ENCODE measurements at regions not wholly inside any gene's neighbourhood (a gene's known extent, or its start where the extent isn't known, plus 50 kb on each side); places are given as distances from the start of the nearest gene placed in this dataset.

DNA sequence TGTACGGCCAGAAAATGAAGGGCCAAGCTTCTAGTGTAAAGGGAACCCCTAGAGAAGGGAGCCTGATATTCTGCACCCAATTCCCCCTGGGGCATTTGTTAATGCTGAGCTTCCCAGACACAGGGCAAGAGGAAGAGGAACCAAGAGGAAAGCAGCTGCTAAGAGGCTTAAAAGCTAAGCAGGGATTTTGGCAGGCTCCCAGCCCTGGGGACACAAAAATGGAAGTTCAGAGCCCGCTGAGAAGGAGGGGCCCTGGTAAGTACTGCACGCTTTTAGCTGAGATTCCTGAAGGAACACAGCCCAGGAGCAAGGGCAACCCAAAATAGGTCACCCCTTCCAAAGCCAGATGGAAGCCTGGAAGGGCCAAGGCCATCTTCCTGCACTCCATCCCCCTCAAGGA lies 387.3 kb upstream of the MGMT start:
- Histone ChIP-seq H3K4me1 (ENCODE audit: insufficient read depth) (no peaks in the 10 kb centered on the region), H3K4me2 (no peak overlapping the region), H3K9me3 (ENCODE audit: low read depth) (no peaks in the 10 kb centered on the region), H2AFZ (no peak overlapping the region), H4K20me1 (ENCODE audit: insufficient read depth, poor library complexity, severe bottlenecking) (no peaks in the 10 kb centered on the region), H3K36me3 (replicated peaks; ENCODE audit: insufficient read depth, low read depth) (no peaks in the 10 kb centered on the region), H3K9me2 (replicated peaks; ENCODE audit: insufficient read depth) (no peaks in the 10 kb centered on the region), H3K27me3 (no peaks in the 10 kb centered on the region), H3K27ac (no peak overlapping the region), H3K4me3 (no peak overlapping the region), H3K79me2 (no peaks in the 10 kb centered on the region)
- no peak for DNase-seq (ENCODE audit: low spot score)
- 75% methylated on average over 3 of the region's 3 CpGs for WGBS (ENCODE audit: low lambda C conversion rate, missing lambda C conversion rate)
- TF ChIP-seq, protein P1, sequence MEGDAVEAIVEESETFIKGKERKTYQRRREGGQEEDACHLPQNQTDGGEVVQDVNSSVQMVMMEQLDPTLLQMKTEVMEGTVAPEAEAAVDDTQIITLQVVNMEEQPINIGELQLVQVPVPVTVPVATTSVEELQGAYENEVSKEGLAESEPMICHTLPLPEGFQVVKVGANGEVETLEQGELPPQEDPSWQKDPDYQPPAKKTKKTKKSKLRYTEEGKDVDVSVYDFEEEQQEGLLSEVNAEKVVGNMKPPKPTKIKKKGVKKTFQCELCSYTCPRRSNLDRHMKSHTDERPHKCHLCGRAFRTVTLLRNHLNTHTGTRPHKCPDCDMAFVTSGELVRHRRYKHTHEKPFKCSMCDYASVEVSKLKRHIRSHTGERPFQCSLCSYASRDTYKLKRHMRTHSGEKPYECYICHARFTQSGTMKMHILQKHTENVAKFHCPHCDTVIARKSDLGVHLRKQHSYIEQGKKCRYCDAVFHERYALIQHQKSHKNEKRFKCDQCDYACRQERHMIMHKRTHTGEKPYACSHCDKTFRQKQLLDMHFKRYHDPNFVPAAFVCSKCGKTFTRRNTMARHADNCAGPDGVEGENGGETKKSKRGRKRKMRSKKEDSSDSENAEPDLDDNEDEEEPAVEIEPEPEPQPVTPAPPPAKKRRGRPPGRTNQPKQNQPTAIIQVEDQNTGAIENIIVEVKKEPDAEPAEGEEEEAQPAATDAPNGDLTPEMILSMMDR (IDR thresholded peaks at IDR 0.05; ENCODE audit: poor library complexity) = no peak
- TF ChIP-seq EZH2 (IDR thresholded peaks at IDR 0.05; ENCODE audit: borderline replicate concordance) (no peak), EZH2phosphoT487 (IDR thresholded peaks at IDR 0.05; ENCODE audit: low read depth, severe bottlenecking, unreplicated experiment) (no peak)

DNA sequence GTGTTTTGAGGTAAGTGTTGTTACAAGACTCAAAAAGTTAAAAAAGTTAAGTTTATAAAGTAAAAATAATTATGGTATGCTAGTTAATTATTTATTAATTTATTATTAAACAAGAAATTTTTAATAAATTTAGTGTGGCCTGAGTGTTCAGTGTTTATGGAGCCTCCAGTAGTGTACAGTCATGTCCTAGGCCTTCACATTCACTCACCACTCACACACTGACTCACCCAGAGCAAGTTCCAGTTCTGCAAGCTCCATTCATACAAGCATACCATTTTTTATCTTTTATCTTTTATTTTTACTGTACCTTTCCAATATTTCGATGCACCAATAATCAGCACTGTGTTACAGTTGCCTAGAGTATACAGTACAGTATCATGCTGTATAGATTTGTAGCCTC lies 381.2 kb upstream of the MGMT start:
- Histone ChIP-seq H3K79me2 (no peaks in the 10 kb centered on the region), H3K9me2 (replicated peaks; ENCODE audit: insufficient read depth) (no peaks in the 10 kb centered on the region), H3K9me3 (ENCODE audit: low read depth) (no peaks in the 10 kb centered on the region), H3K27me3 (no peaks in the 10 kb centered on the region), H3K27ac (no peak overlapping the region), H4K20me1 (ENCODE audit: insufficient read depth, poor library complexity, severe bottlenecking) (no peaks in the 10 kb centered on the region), H3K4me3 (no peak overlapping the region), H3K4me2 (no peak overlapping the region), H2AFZ (no peak overlapping the region), H3K36me3 (replicated peaks; ENCODE audit: insufficient read depth, low read depth) (no peaks in the 10 kb centered on the region), H3K4me1 (ENCODE audit: insufficient read depth) (no peaks in the 10 kb centered on the region)
- 70% methylated on average over 1 of the region's 1 CpG for WGBS (ENCODE audit: low lambda C conversion rate, missing lambda C conversion rate)
- DNase-seq (ENCODE audit: low spot score) = no peak
- no peak for TF ChIP-seq EZH2 (IDR thresholded peaks at IDR 0.05; ENCODE audit: borderline replicate concordance)
- TF ChIP-seq, protein P1 (IDR thresholded peaks at IDR 0.05; ENCODE audit: poor library complexity) = no peak
- TF ChIP-seq EZH2phosphoT487 (IDR thresholded peaks at IDR 0.05; ENCODE audit: low read depth, severe bottlenecking, unreplicated experiment) = no peak

DNA sequence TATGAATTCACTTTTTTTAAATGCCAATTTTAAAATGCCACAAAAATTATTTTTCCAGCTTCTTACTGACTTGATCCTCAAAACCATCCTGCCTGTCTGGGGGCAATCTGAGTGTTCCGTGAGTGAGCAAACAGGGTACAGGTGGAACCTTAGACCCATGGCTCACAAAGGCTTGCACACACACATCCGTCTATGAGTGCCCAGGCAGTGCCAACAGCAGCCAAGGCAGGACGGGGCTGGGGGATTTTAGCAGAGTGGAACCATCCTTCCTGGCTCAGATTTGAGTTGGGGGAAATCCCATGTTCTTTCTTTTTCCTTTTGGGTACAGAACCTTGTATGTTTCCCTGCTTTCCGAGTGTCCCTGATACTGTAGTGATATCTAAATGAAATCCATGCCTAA lies 377.7 kb upstream of the MGMT start:
- TF ChIP-seq EZH2phosphoT487 (IDR thresholded peaks at IDR 0.05; ENCODE audit: low read depth, severe bottlenecking, unreplicated experiment) = no peak
- H3K4me2 ChIP-seq = no peak overlapping the region
- H3K36me3 ChIP-seq (replicated peaks; ENCODE audit: insufficient read depth, low read depth) = no peaks in the 10 kb centered on the region
- no peak for DNase-seq (ENCODE audit: low spot score)
- WGBS (ENCODE audit: low lambda C conversion rate, missing lambda C conversion rate) = 87% methylated on average over 4 of the region's 4 CpGs
- H3K9me2 ChIP-seq (replicated peaks; ENCODE audit: insufficient read depth) = no peaks in the 10 kb centered on the region
- H3K27ac ChIP-seq = no peak overlapping the region
- H3K79me2 ChIP-seq = no peaks in the 10 kb centered on the region
- no peaks in the 10 kb centered on the region for H4K20me1 ChIP-seq (ENCODE audit: insufficient read depth, poor library complexity, severe bottlenecking)
- no peaks in the 10 kb centered on the region for H3K4me1 ChIP-seq (ENCODE audit: insufficient read depth)
- no peak overlapping the region for H2AFZ ChIP-seq
- H3K9me3 ChIP-seq (ENCODE audit: low read depth) = no peaks in the 10 kb centered on the region
- no peak overlapping the region for H3K4me3 ChIP-seq
- no peaks in the 10 kb centered on the region for H3K27me3 ChIP-seq

DNA sequence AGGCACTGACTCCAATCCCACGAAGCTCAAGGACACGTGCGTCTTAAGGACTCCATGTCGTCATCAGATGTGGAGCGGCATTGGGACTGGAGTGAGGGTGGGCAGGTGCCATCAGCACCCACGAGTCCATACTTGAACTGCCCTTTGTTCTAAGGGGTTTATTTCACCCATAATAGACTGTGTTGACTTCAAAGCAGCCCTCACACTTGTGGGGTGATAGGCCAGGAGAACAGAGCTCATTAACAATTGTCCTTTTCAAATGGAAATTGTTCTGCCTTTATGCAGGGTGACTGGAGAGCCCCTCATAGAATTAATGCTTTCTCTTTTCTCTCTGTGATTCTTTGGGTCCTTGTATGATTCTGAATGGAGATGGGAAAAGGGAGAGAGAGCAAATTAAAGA lies 376.9 kb upstream of the MGMT start:
- Histone ChIP-seq H3K27ac (no peak overlapping the region), H3K4me2 (no peak overlapping the region), H3K9me2 (replicated peaks; ENCODE audit: insufficient read depth) (no peaks in the 10 kb centered on the region), H3K27me3 (no peaks in the 10 kb centered on the region), H3K9me3 (ENCODE audit: low read depth) (no peaks in the 10 kb centered on the region), H3K4me3 (no peak overlapping the region), H2AFZ (no peak overlapping the region), H4K20me1 (ENCODE audit: insufficient read depth, poor library complexity, severe bottlenecking) (no peaks in the 10 kb centered on the region), H3K79me2 (no peaks in the 10 kb centered on the region), H3K36me3 (replicated peaks; ENCODE audit: insufficient read depth, low read depth) (no peaks in the 10 kb centered on the region), H3K4me1 (ENCODE audit: insufficient read depth) (no peaks in the 10 kb centered on the region)
- DNase-seq (ENCODE audit: low spot score) = no peak
- 87% methylated on average over 6 of the region's 6 CpGs for WGBS (ENCODE audit: low lambda C conversion rate, missing lambda C conversion rate)
- TF ChIP-seq EZH2phosphoT487 (IDR thresholded peaks at IDR 0.05; ENCODE audit: low read depth, severe bottlenecking, unreplicated experiment) = no peak
- TF ChIP-seq EZH2 (IDR thresholded peaks at IDR 0.05; ENCODE audit: borderline replicate concordance) = no peak
- TF ChIP-seq, protein P1 (IDR thresholded peaks at IDR 0.05; ENCODE audit: poor library complexity) = no peak
